Prostate gland (tissue), 2 donors: ENCODE measurements at regions not wholly inside any gene's neighbourhood (a gene's known extent, or its start where the extent isn't known, plus 50 kb on each side); places are given as distances from the start of the nearest gene placed in this dataset.

Experiments
- CTCF ChIP-seq, 4 experiments: fragments of 200-600 bp in 2 of 4; fragments of 450-650 bp in 2 of 4; sonication (generic) in 2 of 4; IDR thresholded peaks; 1 replicate in 3 of 4; 2 replicates in 1 of 4; pipeline ENCODE4 v1.5.1; 2016 to 2019; ENCODE audit warnings: antibody characterized with exemption in 4 of 4, mild to moderate bottlenecking in 2 of 4, moderate library complexity in 2 of 4
- POLR2A ChIP-seq: fragments of 450-650 bp; IDR thresholded peaks from one replicate; pipeline ENCODE4 v1.6.1; 2016; ENCODE audit warnings: antibody characterized with exemption, mild to moderate bottlenecking
- POLR2AphosphoS5 ChIP-seq: sonication (generic); formaldehyde crosslinking; IDR thresholded peaks from one replicate; pipeline ENCODE4 v1.6.1; 2017; ENCODE audit warnings: antibody characterized with exemption

GRCh38 chr13:106008540-106008939, 526.9 kb downstream of the EFNB2 start:
- TF ChIP-seq CTCF (IDR thresholded peaks at IDR 0.05) (no peak), POLR2A (no peak), POLR2AphosphoS5 (no peak)
